SIG-M5 (cell line): ENCODE measurements at regions not wholly inside any gene's neighbourhood (a gene's known extent, or its start where the extent isn't known, plus 50 kb on each side); places are given as distances from the start of the nearest gene placed in this dataset.

Experiments
- DNase-seq: peaks from one replicate; lab custom pipeline; 2025; lab: John Stamatoyannopoulos, UW

GRCh38 chr14:53545217-53545616 lies 392.1 kb upstream of the DDHD1 start:
- no peak for DNase-seq

- no peak for DNase-seq
These were observed 389.6 kb upstream of the DDHD1 start for GRCh38 chr14:53542732-53543131.

DNA sequence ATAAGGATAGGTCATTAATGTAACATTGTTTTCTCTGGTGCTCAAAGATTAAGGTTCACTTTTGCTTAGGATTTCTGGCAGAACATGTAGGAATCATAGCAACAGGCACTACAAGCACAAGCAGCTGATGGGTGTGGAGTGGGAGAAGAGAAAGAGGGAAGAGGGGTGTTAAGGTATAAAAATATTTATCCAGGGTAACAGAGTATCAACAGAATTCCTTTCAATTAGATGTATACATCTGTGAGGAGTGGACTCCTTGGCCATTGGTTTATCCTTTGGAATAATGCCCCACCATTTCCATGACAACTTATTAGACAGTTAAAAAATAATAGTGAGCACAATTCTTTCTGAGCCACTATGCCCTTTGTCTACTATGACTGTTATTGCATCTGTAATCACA lies 388.3 kb upstream of the DDHD1 start:
- DNase-seq: no peak

DNA sequence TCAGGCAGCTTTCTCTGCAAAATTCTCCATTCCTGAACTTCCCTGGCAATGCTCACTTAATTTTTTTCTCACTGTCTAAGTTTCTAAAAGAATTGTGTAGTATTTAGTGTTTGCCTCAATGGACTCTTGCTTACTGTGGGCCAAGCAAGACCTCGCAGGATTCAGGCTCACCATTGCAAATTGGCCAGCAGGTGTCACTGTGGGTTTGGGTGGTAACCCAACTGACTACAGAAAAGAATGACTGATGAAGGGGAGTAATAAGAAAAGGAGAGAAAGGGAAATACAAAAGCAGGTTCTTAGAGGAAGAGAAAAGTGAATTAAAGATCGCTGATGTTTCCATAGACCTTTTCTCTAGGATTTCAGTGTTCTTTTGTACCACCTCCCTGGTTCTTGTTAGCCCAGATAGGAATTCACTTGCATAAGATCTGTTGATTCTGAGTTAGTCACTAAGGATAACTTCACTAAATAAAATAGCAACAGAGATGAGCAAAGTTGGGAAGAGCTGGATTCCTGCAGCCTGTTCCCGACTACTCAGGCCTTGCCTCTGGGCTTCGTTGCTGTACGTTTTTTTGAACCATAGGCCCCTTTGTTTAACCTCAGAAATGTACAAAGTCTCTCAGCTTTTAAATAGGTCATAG lies 386.5 kb upstream of the DDHD1 start:
- DNase-seq: no peak

GRCh38 chr14:53538316-53538881 lies 385.3 kb upstream of the DDHD1 start:
- DNase-seq: no peak

DNA sequence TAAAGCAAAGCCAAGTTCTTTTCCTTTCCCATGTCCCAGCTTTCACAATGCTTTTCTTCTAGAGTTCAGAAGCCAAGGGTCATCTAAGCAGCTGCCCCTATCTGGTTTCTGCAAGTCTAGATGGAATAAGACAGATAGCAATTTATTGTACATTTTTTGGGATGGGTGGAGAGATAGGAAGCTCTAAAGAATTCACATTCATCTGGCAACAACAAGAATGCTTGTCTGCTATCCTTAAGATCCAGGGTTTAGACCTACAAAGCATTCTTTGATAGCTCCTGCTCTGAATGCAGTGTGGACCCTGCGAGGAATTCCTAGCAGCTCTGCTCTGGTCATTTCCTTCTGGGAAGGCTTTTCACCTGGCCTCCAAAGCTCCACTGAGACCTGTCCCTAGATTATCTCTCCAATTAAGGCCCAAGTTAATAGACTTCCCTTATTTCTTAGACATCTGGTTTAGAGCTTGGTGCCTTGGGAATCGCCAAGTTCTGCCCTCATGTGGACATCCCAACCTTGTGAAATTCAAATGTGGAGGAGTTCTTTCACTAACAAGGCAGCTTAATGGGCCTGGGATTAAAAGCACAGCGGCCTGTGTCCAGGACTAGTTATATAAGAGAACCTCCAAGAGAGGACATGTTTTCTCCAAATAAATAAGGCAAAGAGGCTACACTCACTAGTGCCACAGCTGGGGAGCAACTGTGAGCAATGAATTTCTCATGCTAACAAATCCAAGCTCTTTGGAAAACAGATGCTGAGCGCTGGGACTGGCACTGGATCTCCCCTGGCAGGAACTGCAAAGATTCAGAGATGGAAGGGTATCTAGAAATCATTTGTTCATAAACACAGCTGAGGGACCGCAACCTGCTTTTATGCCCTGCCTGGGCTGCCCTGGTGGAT lies 384.5 kb upstream of the DDHD1 start:
- DNase-seq: no peak

DNA sequence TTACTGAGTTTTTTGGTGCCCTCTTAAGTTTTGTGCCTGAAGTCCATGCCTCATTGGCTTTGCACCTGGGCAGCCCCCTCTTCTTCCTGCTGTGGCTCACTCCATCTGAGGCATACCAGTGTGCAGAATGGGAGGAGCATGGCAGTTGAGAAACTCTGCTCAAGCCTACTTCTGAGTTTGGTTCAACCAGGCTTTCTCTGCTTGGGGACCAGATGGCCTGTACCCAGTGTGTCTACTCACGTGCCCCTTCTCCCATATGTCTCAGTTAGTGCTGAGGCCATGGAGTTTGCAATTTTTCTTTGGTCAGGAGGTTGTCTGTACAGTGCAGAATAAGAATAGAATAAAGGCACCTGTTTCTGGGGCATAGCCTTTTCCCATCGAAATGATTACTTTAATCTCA lies 383.3 kb upstream of the DDHD1 start:
- no peak for DNase-seq

DNA sequence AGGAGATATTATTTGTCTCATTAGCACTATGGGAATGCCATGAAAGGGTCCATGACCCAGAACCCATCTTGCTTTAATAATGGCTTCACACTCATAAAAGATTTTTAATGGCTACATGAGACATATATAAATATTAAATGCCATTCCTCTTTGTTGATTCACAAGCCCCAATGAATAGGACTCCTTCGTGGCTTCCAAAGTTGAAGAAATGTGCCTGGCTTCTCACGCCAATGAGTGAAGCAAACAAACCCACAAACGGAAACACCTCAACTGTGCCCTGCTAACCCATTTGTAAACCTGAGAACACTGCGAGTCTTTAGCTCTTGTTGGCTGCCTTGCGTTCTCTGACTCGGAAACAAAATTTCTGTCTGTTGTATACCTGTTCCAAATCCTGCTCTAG lies 381.7 kb upstream of the DDHD1 start:
- no peak for DNase-seq

DNA sequence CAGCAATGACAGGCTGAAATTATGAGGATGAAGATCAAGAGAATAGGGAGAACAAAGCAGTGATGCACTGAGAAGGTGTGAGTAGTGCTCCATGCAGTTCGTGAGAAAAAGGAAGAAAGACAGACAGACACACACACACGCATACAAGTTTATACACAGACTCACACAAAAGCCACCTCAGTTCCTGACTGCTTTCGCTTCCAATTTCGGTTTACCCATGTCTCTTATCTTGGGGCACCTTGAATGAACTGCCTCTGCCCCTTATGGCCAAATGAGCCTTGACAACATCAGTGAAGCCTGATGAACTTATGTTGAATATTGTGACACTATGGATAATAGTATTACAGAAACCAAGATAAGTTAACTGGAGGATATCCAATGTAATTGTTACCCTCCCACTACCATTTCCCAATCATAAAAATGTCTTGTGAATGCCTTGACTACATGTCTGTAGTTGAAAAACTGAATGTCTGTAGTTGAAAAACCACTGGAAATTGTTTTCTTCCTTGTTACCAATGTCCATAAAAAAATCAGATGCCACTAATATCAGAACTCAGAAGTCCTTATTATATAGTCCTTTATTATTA lies 380.4 kb upstream of the DDHD1 start:
- DNase-seq: no peak

- no peak for DNase-seq
These were observed 379.7 kb upstream of the DDHD1 start for GRCh38 chr14:53532853-53533252.

DNA sequence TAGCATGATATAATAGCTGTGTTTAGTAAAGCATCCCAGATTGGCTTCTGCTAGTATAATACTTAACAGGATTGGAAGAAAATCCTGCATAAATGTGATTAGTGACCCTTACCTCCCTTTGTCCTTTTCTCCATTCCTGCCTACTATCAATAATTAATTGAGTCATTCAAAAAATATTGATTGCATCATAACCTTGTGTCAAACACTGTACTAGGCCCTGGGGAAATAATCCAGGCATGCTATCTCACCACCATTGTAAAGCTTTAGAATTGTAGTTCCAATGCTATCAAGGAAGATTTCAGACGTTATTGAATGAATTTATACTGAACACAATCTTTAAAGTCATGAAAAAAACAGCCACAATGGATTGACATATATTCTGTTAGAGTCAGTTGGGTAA lies 378.6 kb upstream of the DDHD1 start:
- no peak for DNase-seq

DNA sequence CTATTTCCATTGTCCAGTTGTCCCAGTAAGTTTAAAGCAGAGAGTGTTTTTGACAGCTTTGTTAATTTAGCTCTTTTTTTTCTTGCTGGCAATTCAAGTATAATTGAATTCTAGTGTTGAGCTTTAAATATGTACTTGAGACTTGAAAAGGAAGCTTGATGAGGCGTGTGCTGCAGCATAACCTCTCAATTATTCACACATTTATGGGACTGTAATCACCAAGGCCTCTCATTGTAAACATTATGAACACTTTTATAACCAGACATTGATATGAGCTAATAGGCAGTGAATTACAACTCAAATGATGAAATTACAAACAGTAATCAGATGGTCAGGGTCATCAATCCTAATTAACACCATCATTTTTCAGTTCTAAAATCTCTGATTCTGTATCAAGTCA lies 378.0 kb upstream of the DDHD1 start:
- no peak for DNase-seq

DNA sequence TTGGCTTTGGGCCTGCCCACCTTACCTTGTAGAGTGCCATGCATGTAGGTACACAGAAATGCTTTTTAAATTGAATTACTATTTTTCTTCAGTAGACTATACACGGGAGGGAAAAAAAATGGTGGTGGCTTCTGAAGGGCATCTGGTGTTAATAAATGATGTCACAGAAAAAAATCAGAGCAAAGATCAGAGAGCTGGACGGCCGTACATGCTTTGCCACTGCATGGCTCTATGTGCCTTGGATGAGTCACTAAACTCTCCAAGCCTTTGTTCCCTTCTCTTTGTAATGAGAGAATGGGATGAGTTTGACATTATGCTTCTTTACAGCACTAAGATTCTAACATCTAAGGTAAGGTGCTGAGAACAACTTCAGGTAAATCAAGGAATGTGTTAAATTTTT lies 376.4 kb upstream of the DDHD1 start:
- no peak for DNase-seq

DNA sequence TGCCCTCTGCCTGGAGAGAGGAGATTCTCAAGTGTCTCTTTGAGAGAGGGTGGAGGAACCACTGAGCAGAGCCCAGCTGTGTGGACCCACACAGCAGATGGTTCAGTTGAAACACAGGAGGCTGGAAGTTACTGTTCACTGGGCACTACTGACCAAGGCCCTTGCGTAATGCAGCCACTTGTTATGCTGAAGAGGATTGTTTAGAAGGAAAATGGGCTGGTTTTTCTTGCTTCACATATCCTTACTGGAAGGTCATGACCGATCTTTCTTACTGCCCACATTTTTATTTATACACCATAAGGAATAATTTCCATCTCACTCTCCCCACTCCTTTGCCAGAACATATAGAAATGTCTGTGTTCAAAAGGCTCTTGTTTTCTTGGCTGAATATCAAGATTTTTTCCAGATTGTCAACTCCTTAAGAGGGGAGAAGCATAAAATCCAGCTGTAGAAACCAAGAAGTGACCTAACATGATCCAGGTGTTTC lies 375.1 kb upstream of the DDHD1 start:
- DNase-seq: no peak

DNA sequence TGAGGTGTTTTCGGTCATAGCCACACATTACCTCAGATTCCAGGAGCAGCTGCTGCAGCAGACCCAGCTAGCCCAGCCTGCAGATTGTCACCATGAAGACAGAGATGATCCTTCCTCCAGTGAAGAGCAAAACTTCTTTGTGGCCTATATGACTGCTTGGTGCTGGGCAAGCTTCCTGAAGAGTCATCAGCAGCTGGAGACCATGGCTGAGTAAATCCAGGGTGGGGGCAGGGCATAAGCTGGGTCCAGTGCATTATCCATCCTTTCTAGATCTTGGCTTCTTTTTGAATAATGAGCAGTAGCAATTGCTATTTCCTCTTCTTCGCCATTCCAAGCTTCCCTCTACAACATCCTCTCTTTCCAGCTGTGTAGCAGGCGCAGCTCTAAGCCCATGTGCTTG lies 373.1 kb upstream of the DDHD1 start:
- DNase-seq: no peak

- no peak for DNase-seq
These were observed 372.5 kb upstream of the DDHD1 start for GRCh38 chr14:53525608-53526007.

DNA sequence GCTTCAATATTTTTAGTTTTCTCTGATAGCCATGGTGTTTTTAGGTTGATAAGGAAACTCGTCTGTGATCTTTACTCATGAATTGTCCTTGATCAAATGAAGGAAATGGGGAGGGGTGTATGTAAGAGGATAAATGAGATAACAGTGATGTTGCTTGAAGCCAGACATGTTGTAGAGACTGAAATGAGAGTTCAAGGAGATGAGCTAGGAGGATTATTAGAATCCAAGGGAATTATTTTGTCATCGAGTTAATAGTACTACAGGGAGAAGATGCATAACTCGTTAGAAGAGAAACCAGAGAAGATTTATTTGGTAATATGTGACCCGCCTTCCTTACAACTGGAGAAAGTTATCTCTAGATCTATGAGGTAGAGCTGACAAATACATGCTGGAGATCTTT lies 371.3 kb upstream of the DDHD1 start:
- DNase-seq: no peak

GRCh38 chr14:53523226-53523625 lies 370.1 kb upstream of the DDHD1 start:
- no peak for DNase-seq

DNA sequence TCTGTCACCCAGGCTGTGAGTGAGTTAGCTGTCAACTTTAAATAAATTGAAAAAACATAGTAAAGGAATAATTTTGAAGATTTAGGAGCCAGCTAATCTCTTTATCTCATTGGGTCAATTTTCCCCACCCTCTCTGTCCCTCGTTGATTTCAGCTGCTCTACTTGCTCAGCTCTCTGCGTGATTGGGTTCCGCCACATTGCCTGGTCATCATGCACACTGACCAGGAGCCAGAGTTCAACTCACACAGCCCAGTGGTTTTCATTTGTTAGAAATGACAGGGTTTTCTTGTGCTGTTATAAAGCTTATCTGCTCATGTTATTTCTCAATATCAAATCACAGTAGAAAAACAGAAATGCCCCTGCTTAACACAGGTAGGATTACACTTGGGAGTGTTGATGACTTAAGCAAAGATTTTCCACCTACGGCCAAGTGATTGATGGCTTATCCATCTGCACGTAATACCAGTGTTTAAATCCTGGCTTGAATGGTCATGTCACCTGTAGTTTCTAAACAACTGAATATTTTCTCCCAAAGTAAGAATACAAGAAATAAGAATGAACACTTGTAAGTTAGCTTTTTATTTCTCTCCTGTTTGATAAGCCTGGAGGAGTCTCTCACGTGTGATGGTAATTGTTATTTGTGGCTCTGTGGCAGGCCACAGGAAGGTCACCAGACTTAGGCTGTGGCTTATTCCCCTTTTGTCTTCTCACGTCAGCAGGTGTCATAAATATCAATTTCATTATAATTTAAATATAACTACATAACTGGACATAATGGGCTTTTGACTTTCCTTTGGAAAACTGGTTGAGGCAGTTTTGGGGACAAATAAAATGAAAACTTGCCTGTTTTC lies 367.2 kb upstream of the DDHD1 start:
- DNase-seq: no peak

DNA sequence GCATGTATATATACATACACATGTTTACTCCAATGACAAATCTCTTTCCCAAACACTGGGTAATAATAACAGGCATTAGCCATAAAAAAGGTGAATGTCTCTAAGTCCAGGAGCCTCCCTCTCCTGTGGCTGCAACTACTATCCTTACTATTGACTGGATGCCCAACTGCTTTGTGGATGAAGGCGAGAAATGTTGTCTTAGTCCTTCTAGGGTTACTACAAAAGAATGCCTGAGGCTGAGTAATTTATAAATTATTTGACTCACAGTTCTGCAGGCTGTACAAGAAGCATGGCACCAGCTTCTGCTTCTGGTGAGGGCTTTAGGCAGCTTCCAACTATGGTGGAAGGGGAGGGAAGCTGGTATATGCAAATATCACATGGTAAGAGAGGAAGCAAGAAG lies 366.0 kb upstream of the DDHD1 start:
- DNase-seq: no peak

GRCh38 chr14:53517270-53517960 lies 364.3 kb upstream of the DDHD1 start:
- no peak for DNase-seq
